H54 (cell line): ENCODE measurements at regions not wholly inside any gene's neighbourhood (a gene's known extent, or its start where the extent isn't known, plus 50 kb on each side); places are given as distances from the start of the nearest gene placed in this dataset.
"Not testable (repeated sequence)": the region's sequence is repeated elsewhere in the genome, so short reads cannot be mapped to it uniquely, and the experiment has no call there.

Source experiments
- DNase-seq: peaks from one replicate; pipeline ENCODE4 v3.0.0; 2011; ENCODE audit warnings: low spot score, mixed read lengths; ENCODE audit not compliant: insufficient read length
- FAIRE-seq: peaks from 3 replicates; lab custom pipeline; 2011; peaks lifted over from hg19 to GRCh38; lab: Jason Lieb, UNC
- POLR2A ChIP-seq: IDR thresholded peaks from 2 replicates; pipeline ENCODE4 v1.6.1; 2011; ENCODE audit warnings: low read depth, mild to moderate bottlenecking, low read length

DNA sequence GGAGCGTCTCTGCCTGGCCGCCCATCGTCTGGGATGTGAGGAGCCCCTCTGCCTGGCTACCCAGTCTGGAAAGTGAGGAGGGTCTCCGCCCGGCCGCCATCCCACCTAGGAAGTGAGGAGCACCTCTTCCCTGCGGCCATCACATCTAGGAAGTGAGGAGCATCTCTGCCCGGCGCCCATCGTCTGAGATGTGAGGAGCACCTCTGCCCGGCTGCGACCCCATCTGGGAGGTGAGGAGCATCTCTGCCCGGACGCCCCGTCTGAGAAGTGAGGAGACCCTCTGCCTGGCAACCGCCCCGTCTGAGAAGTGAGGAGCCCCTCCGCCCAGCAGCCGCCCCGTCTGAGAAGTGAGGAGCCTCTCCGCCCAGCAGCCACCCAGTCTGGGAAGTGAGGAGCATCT lies 84.5 kb downstream of the IDS start:
- DNase-seq, FAIRE-seq: not testable (repeated sequence)

GRCh38 chrX:149398027-149398426 lies 107.1 kb downstream of the IDS start:
- no peak for FAIRE-seq
- no peak for TF ChIP-seq POLR2A
- no peak for DNase-seq

DNA sequence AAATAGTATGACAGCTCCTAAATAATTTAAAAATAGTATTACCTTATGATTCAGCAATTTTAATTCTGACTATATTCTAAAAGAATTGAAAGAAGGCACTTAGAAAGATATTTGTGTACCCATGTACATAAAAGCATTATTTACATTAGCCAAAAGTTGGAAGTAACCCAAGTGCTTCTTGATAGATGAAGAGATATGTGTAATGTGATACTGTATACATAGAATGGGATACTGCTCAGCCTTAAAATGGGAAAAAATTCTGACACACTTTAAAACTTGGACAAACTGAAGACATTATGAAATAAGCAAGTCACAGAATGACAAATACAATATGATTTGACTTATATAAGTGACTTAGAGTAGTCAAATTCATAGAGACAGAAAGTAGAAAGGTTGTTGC lies 112.2 kb downstream of the IDS start:
- TF ChIP-seq POLR2A, result no peak
- FAIRE-seq (no peak), DNase-seq (no peak)

- DNase-seq (no peak), FAIRE-seq (no peak)
- no peak for TF ChIP-seq POLR2A
These were observed 121.3 kb downstream of the IDS start for GRCh38 chrX:149383852-149384251.

- FAIRE-seq (no peak), DNase-seq (no peak)
- no peak for TF ChIP-seq POLR2A
These were observed 130.4 kb downstream of the IDS start for GRCh38 chrX:149374751-149375150.

GRCh38 chrX:149372866-149373265 lies 132.2 kb downstream of the IDS start:
- DNase-seq (no peak), FAIRE-seq (no peak)
- no peak for TF ChIP-seq POLR2A

DNA sequence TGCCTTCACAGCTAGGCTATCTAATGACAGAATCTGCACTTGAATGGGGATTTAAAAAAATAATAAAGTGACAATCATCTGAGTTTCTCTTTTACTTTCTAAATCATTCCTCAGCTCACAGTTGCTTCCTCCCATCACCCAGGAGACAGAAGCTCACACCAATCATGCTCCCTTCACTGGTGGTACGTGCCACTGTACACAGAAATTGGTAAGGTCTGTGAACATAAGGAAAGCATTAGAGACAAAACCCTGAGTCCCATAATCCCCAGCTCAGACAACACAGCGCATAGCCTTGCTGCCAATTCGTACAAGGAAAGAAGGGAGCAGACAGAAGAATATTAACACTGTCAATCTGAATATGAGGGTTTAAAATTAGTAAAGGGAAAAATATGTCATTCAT lies 133.1 kb downstream of the IDS start:
- DNase-seq, result no peak
- FAIRE-seq, result no peak
- no peak for TF ChIP-seq POLR2A

DNA sequence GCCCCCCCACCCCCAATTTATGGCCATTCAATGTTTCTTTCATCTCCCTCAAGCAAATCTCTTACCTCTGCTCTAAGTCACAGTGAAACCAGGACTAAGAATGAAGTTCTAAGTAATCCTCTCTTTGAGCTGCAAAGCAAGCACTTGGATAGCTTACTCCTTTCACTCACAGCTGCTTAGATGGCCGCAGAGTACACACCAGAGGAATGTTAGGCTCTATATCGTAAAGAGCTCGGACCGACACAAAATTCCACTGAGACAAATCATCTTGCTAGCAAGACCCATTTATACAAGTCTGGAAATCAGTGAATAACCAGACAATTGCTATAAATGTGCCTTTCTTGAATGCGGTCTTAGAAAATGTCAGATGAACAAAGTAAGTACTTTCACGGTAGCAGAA lies 135.0 kb downstream of the IDS start:
- DNase-seq, result no peak
- no peak for TF ChIP-seq POLR2A
- no peak for FAIRE-seq

DNA sequence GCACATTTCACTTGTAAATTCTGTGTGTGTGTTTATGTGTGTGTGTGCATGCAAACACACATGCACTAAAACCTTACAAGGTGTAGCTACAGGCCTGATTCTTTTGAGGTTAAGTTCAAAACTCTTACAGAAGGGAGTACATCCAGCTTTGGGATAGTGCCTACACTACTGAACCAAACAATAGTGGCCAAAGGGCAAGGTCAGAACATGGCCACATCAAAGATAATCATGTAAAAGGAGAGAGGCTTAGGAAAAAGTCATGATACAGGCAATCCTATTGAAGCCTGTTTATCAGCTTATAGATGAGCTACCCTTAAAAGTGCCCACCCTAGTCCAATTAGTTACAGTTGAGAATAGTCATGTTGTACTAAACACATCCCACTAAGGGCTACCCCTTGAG lies 139.6 kb downstream of the IDS start:
- DNase-seq, result no peak
- TF ChIP-seq POLR2A, result no peak
- no peak for FAIRE-seq

GRCh38 chrX:149365061-149365460 lies 140.0 kb downstream of the IDS start:
- TF ChIP-seq POLR2A, result no peak
- no peak for DNase-seq
- FAIRE-seq, result no peak

DNA sequence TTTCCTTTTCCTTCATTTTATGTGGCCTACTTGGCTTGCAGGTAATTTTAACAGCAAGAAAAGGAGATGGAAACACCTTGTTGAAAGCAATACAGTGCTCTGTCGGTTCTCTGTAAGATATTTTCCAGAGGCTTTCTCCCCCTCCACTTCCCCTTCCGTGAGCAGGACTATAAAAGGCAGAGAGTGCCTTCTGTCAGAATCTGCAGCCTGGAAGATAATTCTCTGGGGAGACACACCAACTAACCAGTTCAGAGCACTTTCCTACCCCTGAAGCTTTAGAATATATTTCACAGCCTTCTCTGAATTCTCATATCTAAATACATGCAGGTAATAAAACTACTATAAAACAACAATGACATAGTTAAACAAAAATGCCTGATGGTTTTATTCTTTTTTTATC lies 141.1 kb downstream of the IDS start:
- FAIRE-seq (no peak), DNase-seq (no peak)
- TF ChIP-seq POLR2A, result no peak

- DNase-seq (no peak), FAIRE-seq (no peak)
- TF ChIP-seq POLR2A, result no peak
These were observed 158.8 kb downstream of the IDS start for GRCh38 chrX:149346306-149346705.

DNA sequence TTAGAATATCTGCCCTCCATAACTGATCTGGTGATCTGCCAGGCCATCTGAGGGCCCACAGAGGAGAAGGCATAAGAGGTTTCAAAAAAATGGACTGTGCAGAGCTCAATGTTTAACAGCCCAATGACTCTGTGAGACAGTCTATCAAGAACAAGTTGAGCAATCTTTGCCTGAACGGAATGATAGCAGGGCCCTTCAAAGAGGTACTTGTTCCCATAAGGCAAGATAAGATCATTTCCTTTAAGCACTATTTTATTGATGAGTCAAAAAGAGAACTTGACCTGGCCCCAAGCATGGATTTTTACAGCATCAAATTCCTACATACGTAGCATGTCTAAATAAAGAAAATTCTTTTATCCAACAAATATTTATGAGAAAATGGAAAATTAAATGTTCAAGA lies 182.8 kb downstream of the IDS start:
- FAIRE-seq (no peak), DNase-seq (no peak)

GRCh38 chrX:149313871-149314371 lies 191.2 kb downstream of the IDS start:
- FAIRE-seq, result no peak

More for the DNA sequence above, 182.8 kb downstream of the IDS start:
- TF ChIP-seq POLR2A, result no peak

DNA sequence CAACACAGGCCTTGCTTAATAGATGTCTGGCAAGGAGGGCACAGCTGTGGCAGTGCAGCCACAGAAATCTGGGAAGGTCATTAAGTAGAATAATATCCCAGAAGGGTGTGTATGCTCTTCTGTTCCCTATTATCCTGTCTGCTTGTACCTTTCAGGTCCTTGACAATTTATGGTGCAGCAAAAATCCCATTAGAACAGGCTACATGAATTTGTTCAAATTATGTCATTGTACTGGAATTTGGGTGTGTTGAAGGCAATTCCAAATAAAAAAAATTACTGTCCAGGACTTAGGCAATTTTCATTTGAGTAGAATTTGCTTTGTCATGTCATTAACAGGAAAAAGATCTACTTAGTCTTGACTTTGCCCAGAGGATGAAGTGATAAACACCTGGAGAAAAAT lies 192.1 kb downstream of the IDS start:
- FAIRE-seq (no peak), DNase-seq (no peak)
- TF ChIP-seq POLR2A, result no peak

More at GRCh38 chrX:149313871-149314371, 191.2 kb downstream of the IDS start:
- no peak for TF ChIP-seq POLR2A
- no peak for DNase-seq

- FAIRE-seq (no peak), DNase-seq (no peak)
- no peak for TF ChIP-seq POLR2A
These were observed 193.0 kb downstream of the IDS start for GRCh38 chrX:149312097-149312496.

DNA sequence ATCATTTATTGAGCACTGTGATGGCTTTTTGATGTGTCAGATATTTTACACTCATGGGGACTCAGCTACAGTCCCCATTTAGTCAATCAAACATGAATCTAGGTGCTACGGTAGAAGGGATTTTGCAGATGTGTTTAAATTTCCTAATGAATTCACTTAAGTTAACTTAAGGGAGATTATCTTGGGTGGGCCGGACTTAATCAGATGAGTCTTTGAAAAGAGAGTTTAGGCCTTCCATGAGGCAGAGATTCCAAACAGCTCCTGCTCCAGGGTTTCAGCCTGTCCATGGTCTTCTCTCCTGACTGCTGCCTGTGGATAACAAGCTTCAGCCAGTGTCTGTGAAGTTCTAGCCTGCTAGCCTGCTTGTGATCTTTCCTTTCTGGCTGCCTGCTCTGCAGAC lies 202.4 kb downstream of the IDS start:
- DNase-seq, result no peak
- no peak for TF ChIP-seq POLR2A
- FAIRE-seq, result no peak
